ENCODE measurements at regions not wholly inside any gene's neighbourhood (a gene's known extent, or its start where the extent isn't known, plus 50 kb on each side); places are given as distances from the start of the nearest gene placed in this dataset.

DNA sequence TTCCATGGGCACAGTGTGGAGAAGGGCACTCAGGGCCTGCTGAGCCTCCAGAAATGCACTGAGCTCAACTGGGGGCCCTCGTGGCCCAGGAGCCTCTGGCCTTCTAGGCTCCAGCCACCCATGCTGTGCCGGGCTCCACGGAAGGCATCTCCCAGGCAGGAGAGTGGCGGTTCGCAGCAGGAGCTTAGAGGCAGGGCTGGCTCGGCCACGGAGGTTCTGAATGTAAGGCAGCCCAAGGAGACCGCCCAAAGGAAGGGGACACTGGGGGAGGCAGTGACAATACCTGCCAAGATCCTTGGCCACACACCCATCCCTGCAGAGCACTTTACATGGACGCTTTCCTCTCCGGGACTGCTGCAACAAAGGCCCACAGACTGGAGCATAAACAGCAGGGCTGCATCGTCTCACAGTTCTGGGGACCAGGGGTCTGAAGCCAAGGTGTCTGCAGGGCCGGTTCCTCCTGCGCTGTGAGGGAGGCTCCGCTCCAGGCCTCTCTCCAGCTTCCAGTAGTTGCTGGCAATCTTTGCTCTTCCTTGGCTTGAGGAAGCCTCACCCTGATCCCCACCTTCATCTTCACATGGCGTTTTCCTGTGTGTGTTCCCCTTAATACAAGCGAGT is 128.2 kb upstream of the CDH4 start:
- CTCF ChIA-PET = interaction anchor here (1.1 to 1.5 kb wide), 3 partner anchors 10 to 913 kb away, joined by 3 to 4 read pairs (median 3); no protein-coding TSS in a partner anchor
- H3K27ac ChIP-seq (ENCODE audit: insufficient read depth in 1 of 2, low read depth in 1 of 2, low read length in 2 of 2, poor library complexity in 1 of 2, severe bottlenecking in 2 of 2) = no peak overlapping the region
- 92% methylated on average over 16 of the region's 16 CpGs for WGBS (ENCODE audit: insufficient coverage)
- no peaks in the 10 kb centered on the region for H3K9me3 ChIP-seq (ENCODE audit: control extremely low read depth in 1 of 5, control insufficient read depth in 4 of 5, insufficient read depth in 2 of 5, low read depth in 1 of 5, low read length in 4 of 5)
- DNase-seq = no peak
- H3K36me3 ChIP-seq (ENCODE audit: control insufficient read depth in 4 of 4, insufficient read depth in 4 of 4, low read length in 3 of 4) = no peaks in the 10 kb centered on the region
- POLR2A ChIA-PET = no interaction called here
- H3K4me3 ChIP-seq (ENCODE audit: control insufficient read depth in 1 of 7, extremely low read depth in 1 of 7, insufficient read depth in 4 of 7, low read depth in 2 of 7, low read length in 6 of 7) = no peak overlapping the region
- H3K4me1 ChIP-seq (ENCODE audit: control extremely low read depth in 1 of 4, control insufficient read depth in 4 of 4, insufficient read depth in 4 of 4, low read length in 3 of 4) = peaks cover 0 to 5% (median 1%) of the 10 kb centered on the region in 4 experiments
- H3K27me3 ChIP-seq (replicated peaks in 2 of 5; ENCODE audit: control insufficient read depth in 4 of 5, insufficient read depth in 5 of 5, low read length in 4 of 5) = peaks cover 0 to 11% (median 5%) of the 10 kb centered on the region in 5 experiments

- peaks cover 0 to 13% (median 6%) of the 10 kb centered on the region in 4 experiments for H3K4me1 ChIP-seq (ENCODE audit: control extremely low read depth in 1 of 4, control insufficient read depth in 4 of 4, insufficient read depth in 4 of 4, low read length in 3 of 4)
- H3K27me3 ChIP-seq (replicated peaks in 2 of 5; ENCODE audit: control insufficient read depth in 4 of 5, insufficient read depth in 5 of 5, low read length in 4 of 5) = peaks cover 0 to 6% (median 0%) of the 10 kb centered on the region in 5 experiments
- no peak overlapping the region for H3K4me3 ChIP-seq (ENCODE audit: control insufficient read depth in 1 of 7, extremely low read depth in 1 of 7, insufficient read depth in 4 of 7, low read depth in 2 of 7, low read length in 6 of 7)
- WGBS (ENCODE audit: insufficient coverage) = 100% methylated on average over 8 of the region's 9 CpGs
- ChIA-PET POLR2A (no interaction called here), CTCF (no interaction called here)
- H3K36me3 ChIP-seq (ENCODE audit: control insufficient read depth in 4 of 4, insufficient read depth in 4 of 4, low read length in 3 of 4) = no peaks in the 10 kb centered on the region
- DNase-seq = no peak
- H3K9me3 ChIP-seq (ENCODE audit: control extremely low read depth in 1 of 5, control insufficient read depth in 4 of 5, insufficient read depth in 2 of 5, low read depth in 1 of 5, low read length in 4 of 5) = no peaks in the 10 kb centered on the region
- H3K27ac ChIP-seq (ENCODE audit: insufficient read depth in 1 of 2, low read depth in 1 of 2, low read length in 2 of 2, poor library complexity in 1 of 2, severe bottlenecking in 2 of 2) = no peak overlapping the region
Observed at GRCh38 chr20:61125076-61125475, 127.0 kb upstream of the CDH4 start.

- Histone ChIP-seq H3K27ac (ENCODE audit: insufficient read depth in 1 of 2, low read depth in 1 of 2, low read length in 2 of 2, poor library complexity in 1 of 2, severe bottlenecking in 2 of 2) (no peak overlapping the region), H3K4me3 (ENCODE audit: control insufficient read depth in 1 of 7, extremely low read depth in 1 of 7, insufficient read depth in 4 of 7, low read depth in 2 of 7, low read length in 6 of 7) (no peak overlapping the region), H3K9me3 (ENCODE audit: control extremely low read depth in 1 of 5, control insufficient read depth in 4 of 5, insufficient read depth in 2 of 5, low read depth in 1 of 5, low read length in 4 of 5) (no peaks in the 10 kb centered on the region), H3K4me1 (ENCODE audit: control extremely low read depth in 1 of 4, control insufficient read depth in 4 of 4, insufficient read depth in 4 of 4, low read length in 3 of 4) (peaks cover 0 to 11% (median 6%) of the 10 kb centered on the region in 4 experiments), H3K27me3 (replicated peaks in 2 of 5; ENCODE audit: control insufficient read depth in 4 of 5, insufficient read depth in 5 of 5, low read length in 4 of 5) (peaks cover 0 to 8% (median 0%) of the 10 kb centered on the region in 5 experiments), H3K36me3 (ENCODE audit: control insufficient read depth in 4 of 4, insufficient read depth in 4 of 4, low read length in 3 of 4) (no peaks in the 10 kb centered on the region)
- 100% methylated on average over 10 of the region's 14 CpGs for WGBS (ENCODE audit: insufficient coverage)
- POLR2A ChIA-PET = no interaction called here
- DNase-seq = no peak
- CTCF ChIA-PET = no interaction called here
Observed at GRCh38 chr20:61125546-61126180, 126.4 kb upstream of the CDH4 start.

DNA sequence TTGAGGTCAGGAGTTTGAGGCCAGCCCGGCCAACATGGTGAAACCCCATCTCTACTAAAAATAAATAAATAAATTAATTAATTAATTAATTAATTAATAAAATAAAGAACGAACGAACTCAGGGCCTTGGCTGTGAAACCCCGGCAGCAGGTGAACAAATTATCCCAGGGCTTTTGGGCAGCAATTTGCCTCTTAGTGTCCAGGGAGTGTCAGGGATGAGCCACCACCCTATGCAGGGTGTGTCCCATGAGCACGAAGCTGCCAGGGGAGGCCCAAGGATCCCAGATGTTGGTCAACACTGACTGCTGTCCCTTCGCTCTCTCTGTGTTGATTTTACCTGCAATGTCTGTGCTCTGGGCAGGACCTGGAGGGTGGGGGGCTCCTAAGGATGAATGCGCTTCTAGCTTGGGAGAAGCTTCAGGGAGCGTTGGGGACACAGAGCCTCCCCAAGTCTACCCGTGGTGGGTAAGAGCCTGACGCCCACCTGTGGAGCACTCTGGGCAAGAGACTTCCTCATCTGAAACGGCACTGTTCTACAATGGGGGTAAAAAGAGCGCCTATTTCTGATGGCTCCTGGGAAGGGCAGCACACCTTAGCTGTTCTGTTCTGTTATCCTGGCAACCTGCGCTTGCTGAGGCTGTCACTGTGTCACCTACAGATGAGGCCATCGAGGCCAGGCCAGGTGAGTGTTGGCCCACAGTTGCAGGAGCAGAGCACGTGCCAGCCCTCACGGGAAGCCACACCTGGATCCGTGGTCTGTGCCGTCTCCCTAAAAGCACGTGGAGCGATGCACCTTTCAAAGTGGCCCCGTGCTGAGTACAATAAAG is 125.5 kb upstream of the CDH4 start:
- H3K4me3 ChIP-seq (ENCODE audit: control insufficient read depth in 1 of 7, extremely low read depth in 1 of 7, insufficient read depth in 4 of 7, low read depth in 2 of 7, low read length in 6 of 7) = no peak overlapping the region
- H3K27ac ChIP-seq (ENCODE audit: insufficient read depth in 1 of 2, low read depth in 1 of 2, low read length in 2 of 2, poor library complexity in 1 of 2, severe bottlenecking in 2 of 2) = no peak overlapping the region
- CTCF ChIA-PET = no interaction called here
- H3K27me3 ChIP-seq (replicated peaks in 2 of 5; ENCODE audit: control insufficient read depth in 4 of 5, insufficient read depth in 5 of 5, low read length in 4 of 5) = peaks cover 0 to 8% (median 0%) of the 10 kb centered on the region in 5 experiments
- WGBS (ENCODE audit: insufficient coverage) = 91% methylated on average over 18 of the region's 21 CpGs
- no peaks in the 10 kb centered on the region for H3K9me3 ChIP-seq (ENCODE audit: control extremely low read depth in 1 of 5, control insufficient read depth in 4 of 5, insufficient read depth in 2 of 5, low read depth in 1 of 5, low read length in 4 of 5)
- DNase-seq = no peak
- POLR2A ChIA-PET = no interaction called here
- H3K36me3 ChIP-seq (ENCODE audit: control insufficient read depth in 4 of 4, insufficient read depth in 4 of 4, low read length in 3 of 4) = no peaks in the 10 kb centered on the region
- peaks cover 0 to 11% (median 6%) of the 10 kb centered on the region in 4 experiments for H3K4me1 ChIP-seq (ENCODE audit: control extremely low read depth in 1 of 4, control insufficient read depth in 4 of 4, insufficient read depth in 4 of 4, low read length in 3 of 4)

DNA sequence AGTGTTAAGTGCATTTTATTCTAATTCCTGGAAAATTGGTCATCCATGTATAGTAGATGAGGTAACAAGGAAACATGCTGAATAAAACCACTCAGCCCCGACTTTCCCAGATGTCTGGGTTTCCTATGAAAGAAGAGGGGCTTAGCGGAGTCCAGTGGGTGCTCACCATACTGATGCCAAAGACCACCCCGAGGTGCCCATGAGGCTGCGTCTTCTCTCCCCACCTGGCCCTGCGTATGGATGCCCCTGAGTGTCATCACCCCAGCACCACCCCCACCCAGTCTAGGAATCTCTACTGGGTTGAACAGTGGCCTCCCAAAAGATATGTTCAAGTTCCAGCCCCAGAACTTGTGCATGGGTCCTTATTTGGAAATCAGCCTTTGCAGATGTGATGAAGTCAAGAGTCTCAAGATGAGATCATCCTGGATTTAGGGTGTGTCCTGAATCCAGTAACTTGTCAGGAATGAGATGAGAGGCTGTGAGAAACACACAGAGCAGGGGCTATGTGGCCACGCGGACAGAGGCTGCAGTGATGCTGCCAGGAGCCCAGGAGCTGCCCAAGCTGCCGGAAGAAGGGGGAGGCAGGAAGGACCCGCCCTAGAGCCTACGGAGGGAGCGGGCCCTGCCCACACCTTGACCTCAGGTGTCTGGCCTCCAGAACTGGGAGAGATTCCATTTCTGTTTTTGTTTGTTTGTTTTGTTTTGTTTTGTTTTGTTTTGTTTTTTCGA is 124.6 kb upstream of the CDH4 start:
- no peak overlapping the region for H3K4me3 ChIP-seq (ENCODE audit: control insufficient read depth in 1 of 7, extremely low read depth in 1 of 7, insufficient read depth in 4 of 7, low read depth in 2 of 7, low read length in 6 of 7)
- 100% methylated on average over 4 of the region's 12 CpGs for WGBS (ENCODE audit: insufficient coverage)
- H3K4me1 ChIP-seq (ENCODE audit: control extremely low read depth in 1 of 4, control insufficient read depth in 4 of 4, insufficient read depth in 4 of 4, low read length in 3 of 4) = peaks cover 0 to 11% (median 6%) of the 10 kb centered on the region in 4 experiments
- CTCF ChIA-PET = no interaction called here
- H3K36me3 ChIP-seq (ENCODE audit: control insufficient read depth in 4 of 4, insufficient read depth in 4 of 4, low read length in 3 of 4) = no peaks in the 10 kb centered on the region
- H3K27ac ChIP-seq (ENCODE audit: insufficient read depth in 1 of 2, low read depth in 1 of 2, low read length in 2 of 2, poor library complexity in 1 of 2, severe bottlenecking in 2 of 2) = no peak overlapping the region
- POLR2A ChIA-PET = no interaction called here
- peaks cover 0 to 8% (median 0%) of the 10 kb centered on the region in 5 experiments for H3K27me3 ChIP-seq (replicated peaks in 2 of 5; ENCODE audit: control insufficient read depth in 4 of 5, insufficient read depth in 5 of 5, low read length in 4 of 5)
- H3K9me3 ChIP-seq (ENCODE audit: control extremely low read depth in 1 of 5, control insufficient read depth in 4 of 5, insufficient read depth in 2 of 5, low read depth in 1 of 5, low read length in 4 of 5) = no peaks in the 10 kb centered on the region
- DNase-seq = no peak

- no peaks in the 10 kb centered on the region for H3K36me3 ChIP-seq (ENCODE audit: control insufficient read depth in 4 of 4, insufficient read depth in 4 of 4, low read length in 3 of 4)
- no peaks in the 10 kb centered on the region for H3K9me3 ChIP-seq (ENCODE audit: control extremely low read depth in 1 of 5, control insufficient read depth in 4 of 5, insufficient read depth in 2 of 5, low read depth in 1 of 5, low read length in 4 of 5)
- peak overlapping the region in 1 of 7 experiments; percentile 30 for H3K4me3 ChIP-seq (ENCODE audit: control insufficient read depth in 1 of 7, extremely low read depth in 1 of 7, insufficient read depth in 4 of 7, low read depth in 2 of 7, low read length in 6 of 7)
- H3K27ac ChIP-seq (ENCODE audit: insufficient read depth in 1 of 2, low read depth in 1 of 2, low read length in 2 of 2, poor library complexity in 1 of 2, severe bottlenecking in 2 of 2) = no peak overlapping the region
- ChIA-PET CTCF (no interaction called here), POLR2A (no interaction called here)
- WGBS (ENCODE audit: insufficient coverage) = 84% methylated on average over 10 of the region's 14 CpGs
- peaks cover 0 to 11% (median 6%) of the 10 kb centered on the region in 4 experiments for H3K4me1 ChIP-seq (ENCODE audit: control extremely low read depth in 1 of 4, control insufficient read depth in 4 of 4, insufficient read depth in 4 of 4, low read length in 3 of 4)
- DNase-seq = no peak
- H3K27me3 ChIP-seq (replicated peaks in 2 of 5; ENCODE audit: control insufficient read depth in 4 of 5, insufficient read depth in 5 of 5, low read length in 4 of 5) = peaks cover 0 to 17% (median 2%) of the 10 kb centered on the region in 5 experiments
Observed at GRCh38 chr20:61128701-61129269, 123.3 kb upstream of the CDH4 start.

All from common myeloid progenitor, CD34-positive (primary cell).